Spleen (tissue), 11 donors: ENCODE measurements at regions not wholly inside any gene's neighbourhood (a gene's known extent, or its start where the extent isn't known, plus 50 kb on each side); places are given as distances from the start of the nearest gene placed in this dataset.

Source experiments
- DNase-seq: peaks from one replicate; pipeline ENCODE4 v3.0.0-alpha.2; 2020
- H3K27ac ChIP-seq, 8 donors: fragments of 200-600 bp; sonication (generic) in 7 of 8; 1 replicate in 4 of 8; 2 replicates in 4 of 8; pipeline versions ENCODE4 v1.5.0 to v1.8.0; 2016 to 2021; ENCODE audit warnings: inconsistent platforms in 4 of 8, mild to moderate bottlenecking in 4 of 8, moderate library complexity in 1 of 8
- H3K27me3 ChIP-seq, 7 donors: fragments of 200-600 bp; sonication (generic) in 6 of 7; replicated peaks in 1 of 7; 1 replicate in 4 of 7; 2 replicates in 3 of 7; pipeline versions ENCODE4 v1.5.0 to v1.8.0; 2016 to 2021; ENCODE audit warnings: inconsistent platforms in 3 of 7, mild to moderate bottlenecking in 1 of 7
- H3K36me3 ChIP-seq, 6 donors: fragments of 200-600 bp; sonication (generic) in 5 of 6; 1 replicate in 4 of 6; 2 replicates in 2 of 6; pipeline versions ENCODE4 v1.5.0 to v1.8.0; 2016 to 2021; ENCODE audit warnings: inconsistent platforms in 2 of 6
- H3K4me1 ChIP-seq, 6 donors: fragments of 200-600 bp; sonication (generic) in 5 of 6; 1 replicate in 3 of 6; 2 replicates in 3 of 6; pipeline versions ENCODE4 v1.5.0 to v1.8.0; 2016 to 2021; ENCODE audit warnings: inconsistent platforms in 3 of 6
- H3K4me3 ChIP-seq, 8 donors: fragments of 200-600 bp; sonication (generic) in 7 of 8; 1 replicate in 4 of 8; 2 replicates in 4 of 8; pipeline versions ENCODE4 v1.5.0 to v1.8.0; 2016 to 2021; ENCODE audit warnings: inconsistent platforms in 4 of 8, mild to moderate bottlenecking in 4 of 8, moderate library complexity in 2 of 8
- H3K9me3 ChIP-seq, 8 donors: fragments of 200-600 bp; sonication (generic) in 7 of 8; 1 replicate in 4 of 8; 2 replicates in 4 of 8; pipeline versions ENCODE4 v1.5.0 to v1.8.0; 2016 to 2021; ENCODE audit warnings: inconsistent platforms in 4 of 8
- CTCF ChIP-seq, 11 experiments: fragments of 200-600 bp in 7 of 11; fragments of 450-650 bp in 4 of 11; sonication (generic) in 4 of 11; IDR thresholded peaks in 8 of 11; conservative IDR thresholded peaks in 3 of 11; 1 replicate in 7 of 11; 2 replicates in 4 of 11; pipeline versions ENCODE4 v1.4.0 to v1.8.0; 2016 to 2021; ENCODE audit warnings: antibody characterized with exemption in 11 of 11, inconsistent platforms in 4 of 11, mild to moderate bottlenecking in 1 of 11
- POLR2A ChIP-seq, 3 donors: fragments of 450-650 bp; IDR thresholded peaks; one replicate each; pipeline ENCODE4 v1.5.1; 2017; ENCODE audit warnings: antibody characterized with exemption in 3 of 3, mild to moderate bottlenecking in 1 of 3
- POLR2AphosphoS5 ChIP-seq, 3 donors: sonication (generic); formaldehyde crosslinking; IDR thresholded peaks; one replicate each; pipeline ENCODE4 v1.5.1; 2017; ENCODE audit warnings: antibody characterized with exemption in 3 of 3
- WGBS, 5 donors: extraction: QIAGEN DNeasy Blood & Tissue Kit in 3 of 5; methylation state at CpG; one replicate each; pipeline versions ENCODE4 v1.1.5 to v1.1.7; 2013 to 2018; 5-methylcytosine and 5-hydroxymethylcytosine counted together
- intact Hi-C: fragments of 100-400 bp; cut with DNase I; formaldehyde crosslinking; loops from one replicate; pipeline ENCODE4 v1.15.0; 2023; ENCODE audit warnings: low total_unique reads
- donor health status: healthy with polysubstance abuse.
- donor health status: DM: no; HTN: no; CAD: no; lungs with moderate emphysema.
- donor health status: DM: no; HTN: no; CAD: no.
- donor health status: Bipolar disorder and iron deficiency.
- donor health status: healthy.
- donor health status: DM: no; HTN: no; CAD: no.
- donor health status: DM: yes; HTN: yes; CAD: no.

- H3K9me3 ChIP-seq: no peaks in the 10 kb centered on the region
- H3K27ac ChIP-seq: no peak overlapping the region
- DNase-seq: no peak
- no peaks in the 10 kb centered on the region for H3K4me1 ChIP-seq
- TF ChIP-seq POLR2A (IDR thresholded peaks at IDR 0.05) (no peak), CTCF (IDR thresholded peaks at IDR 0.05 in 8 of 11, conservative IDR thresholded peaks at IDR 0.05 in 3 of 11) (no peak), POLR2AphosphoS5 (IDR thresholded peaks at IDR 0.05) (no peak)
- WGBS, 5 donors: 88 to 96% (median 89%) methylated on average over 6 of the region's 6 CpGs
- H3K4me3 ChIP-seq: no peak overlapping the region
- intact Hi-C loops: no loop called here
- no peaks in the 10 kb centered on the region for H3K36me3 ChIP-seq
- H3K27me3 ChIP-seq: no peaks in the 10 kb centered on the region
Measured at GRCh38 chr6:165794179-165794601, 131.1 kb upstream of the PDE10A start.

DNA sequence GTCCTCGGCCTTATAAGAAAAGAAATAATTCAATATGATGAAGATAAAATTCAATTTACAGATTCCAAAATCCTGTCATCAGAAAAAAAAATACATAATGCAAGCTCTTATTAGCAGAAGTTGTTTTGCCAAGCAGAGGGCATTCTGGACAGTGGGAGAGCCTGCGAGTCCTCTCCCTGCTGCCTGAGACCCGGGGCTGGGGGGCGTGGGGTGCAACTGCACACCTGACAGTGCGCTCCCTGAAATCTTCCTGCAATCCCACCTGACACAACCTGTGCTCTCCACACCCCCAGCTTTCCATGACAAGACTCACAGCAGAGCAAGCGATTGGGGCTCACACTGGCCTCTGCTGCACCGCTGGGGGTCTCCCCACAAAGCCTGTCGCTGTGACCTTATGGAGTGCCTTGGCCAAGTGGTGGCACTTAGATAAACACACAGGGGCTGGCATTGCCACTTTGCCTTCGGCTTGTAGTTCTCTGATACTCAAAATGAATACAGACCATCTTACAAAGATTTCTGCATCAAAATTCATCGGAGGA is 130.3 kb upstream of the PDE10A start:
- DNase-seq: no peak
- Histone ChIP-seq H3K27ac (no peak overlapping the region), H3K36me3 (no peaks in the 10 kb centered on the region), H3K9me3 (no peaks in the 10 kb centered on the region), H3K27me3 (no peaks in the 10 kb centered on the region), H3K4me3 (no peak overlapping the region), H3K4me1 (no peaks in the 10 kb centered on the region)
- 86 to 94% (median 90%) methylated on average over 10 of the region's 10 CpGs for WGBS, 5 donors
- no peak for TF ChIP-seq CTCF (IDR thresholded peaks at IDR 0.05 in 8 of 11, conservative IDR thresholded peaks at IDR 0.05 in 3 of 11)
- no peak for TF ChIP-seq POLR2A (IDR thresholded peaks at IDR 0.05)
- TF ChIP-seq POLR2AphosphoS5 (IDR thresholded peaks at IDR 0.05): no peak
- intact Hi-C loops: no loop called here

- no peaks in the 10 kb centered on the region for H3K36me3 ChIP-seq
- no peak overlapping the region for H3K4me3 ChIP-seq
- TF ChIP-seq POLR2A (IDR thresholded peaks at IDR 0.05) (no peak), POLR2AphosphoS5 (IDR thresholded peaks at IDR 0.05) (no peak), CTCF (IDR thresholded peaks at IDR 0.05 in 8 of 11, conservative IDR thresholded peaks at IDR 0.05 in 3 of 11) (no peak)
- H3K4me1 ChIP-seq: no peaks in the 10 kb centered on the region
- no peaks in the 10 kb centered on the region for H3K9me3 ChIP-seq
- H3K27me3 ChIP-seq: no peaks in the 10 kb centered on the region
- H3K27ac ChIP-seq: no peak overlapping the region
- no peak for DNase-seq
- WGBS, 5 donors: 92 to 96% (median 95%) methylated on average over 17 to 24 of the region's 24 CpGs
- intact Hi-C loops: no loop called here
Measured at GRCh38 chr6:165791876-165792437, 128.9 kb upstream of the PDE10A start.

- Histone ChIP-seq H3K4me1 (no peaks in the 10 kb centered on the region), H3K4me3 (no peak overlapping the region)
Measured at GRCh38 chr6:165791306-165791705, 128.3 kb upstream of the PDE10A start.

More at GRCh38 chr6:165791306-165791705, 128.3 kb upstream of the PDE10A start:
- intact Hi-C loops: no loop called here
- TF ChIP-seq POLR2A (IDR thresholded peaks at IDR 0.05) (no peak), POLR2AphosphoS5 (IDR thresholded peaks at IDR 0.05) (no peak), CTCF (IDR thresholded peaks at IDR 0.05 in 8 of 11, conservative IDR thresholded peaks at IDR 0.05 in 3 of 11) (no peak)
- H3K27me3 ChIP-seq: no peaks in the 10 kb centered on the region
- H3K27ac ChIP-seq: no peak overlapping the region
- 82 to 96% (median 92%) methylated on average over 9 of the region's 9 CpGs for WGBS, 5 donors
- H3K36me3 ChIP-seq: no peaks in the 10 kb centered on the region
- DNase-seq: no peak
- no peaks in the 10 kb centered on the region for H3K9me3 ChIP-seq
